ENCODE measurements at regions not wholly inside any gene's neighbourhood (a gene's known extent, or its start where the extent isn't known, plus 50 kb on each side); places are given as distances from the start of the nearest gene placed in this dataset.

DNA sequence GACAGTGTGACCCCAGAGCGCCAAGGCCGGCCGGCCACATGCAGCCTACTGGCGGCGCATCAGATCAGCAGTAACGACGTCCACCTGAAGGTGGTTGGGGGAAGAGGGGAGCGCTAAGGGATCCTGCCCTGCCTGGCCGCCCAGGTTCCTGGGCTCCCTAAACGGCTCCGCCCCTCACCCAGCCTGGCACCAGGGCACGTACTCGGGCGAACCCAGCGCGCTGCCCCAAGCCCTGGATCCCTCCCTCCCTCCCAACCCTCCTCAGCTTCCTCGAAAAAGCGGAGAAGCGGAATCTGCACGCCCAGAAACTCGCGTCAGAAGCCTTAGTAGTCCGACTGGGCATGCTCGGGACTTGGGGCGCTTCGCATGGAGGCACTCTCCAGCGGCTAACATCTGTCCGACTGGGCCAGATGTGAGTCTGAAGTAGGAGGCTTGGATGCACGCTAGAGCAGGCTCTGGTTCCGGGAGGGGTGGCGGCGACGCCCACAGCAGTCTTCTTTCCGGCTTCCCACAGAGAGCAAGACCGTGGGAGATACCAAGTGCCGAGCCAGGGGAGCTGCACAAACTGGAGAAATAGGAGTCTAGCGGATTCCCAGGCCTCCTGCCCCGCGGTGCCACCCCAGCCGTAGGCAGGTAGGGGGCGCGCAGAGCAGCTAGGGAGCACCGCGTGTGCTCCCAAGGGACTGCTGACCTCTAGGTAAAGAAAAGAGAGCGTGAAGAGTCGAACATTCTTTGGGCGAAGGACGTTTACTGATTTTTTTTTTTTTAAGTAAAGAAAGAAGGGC, 114.3 kb upstream of the TEX13C start:
- Histone ChIP-seq H3K27me3 (no peaks in the 10 kb centered on the region), H3K27ac (peak overlapping the region; percentile 10 to 35 (median 30)), H3K36me3 (no peaks in the 10 kb centered on the region), H3K4me1 (peaks cover 0 to 28% (median 8%) of the 10 kb centered on the region in 4 donors), H3K4me3 (peak overlapping the region; percentile 10 to 49 (median 32)), H3K9me3 (no peaks in the 10 kb centered on the region)
- ATAC-seq (ENCODE audit: low FRiP score in 2 of 2) (peak; percentile 51 to 88), DNase-seq (peak in 1 of 2 donors; percentile 66)
- TF ChIP-seq POLR2AphosphoS5 (IDR thresholded peaks at IDR 0.05), result no peak
- no peak for TF ChIP-seq POLR2A (IDR thresholded peaks at IDR 0.05)
- TF ChIP-seq, protein P1, sequence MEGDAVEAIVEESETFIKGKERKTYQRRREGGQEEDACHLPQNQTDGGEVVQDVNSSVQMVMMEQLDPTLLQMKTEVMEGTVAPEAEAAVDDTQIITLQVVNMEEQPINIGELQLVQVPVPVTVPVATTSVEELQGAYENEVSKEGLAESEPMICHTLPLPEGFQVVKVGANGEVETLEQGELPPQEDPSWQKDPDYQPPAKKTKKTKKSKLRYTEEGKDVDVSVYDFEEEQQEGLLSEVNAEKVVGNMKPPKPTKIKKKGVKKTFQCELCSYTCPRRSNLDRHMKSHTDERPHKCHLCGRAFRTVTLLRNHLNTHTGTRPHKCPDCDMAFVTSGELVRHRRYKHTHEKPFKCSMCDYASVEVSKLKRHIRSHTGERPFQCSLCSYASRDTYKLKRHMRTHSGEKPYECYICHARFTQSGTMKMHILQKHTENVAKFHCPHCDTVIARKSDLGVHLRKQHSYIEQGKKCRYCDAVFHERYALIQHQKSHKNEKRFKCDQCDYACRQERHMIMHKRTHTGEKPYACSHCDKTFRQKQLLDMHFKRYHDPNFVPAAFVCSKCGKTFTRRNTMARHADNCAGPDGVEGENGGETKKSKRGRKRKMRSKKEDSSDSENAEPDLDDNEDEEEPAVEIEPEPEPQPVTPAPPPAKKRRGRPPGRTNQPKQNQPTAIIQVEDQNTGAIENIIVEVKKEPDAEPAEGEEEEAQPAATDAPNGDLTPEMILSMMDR (IDR thresholded peaks at IDR 0.05), result peak in 2 of 6 experiments; percentile 7
- TF ChIP-seq EP300 (IDR thresholded peaks at IDR 0.05), result no peak
- WGBS, 2 donors, result 4 to 32% methylated on average over 15 to 48 of the region's 48 CpGs

DNA sequence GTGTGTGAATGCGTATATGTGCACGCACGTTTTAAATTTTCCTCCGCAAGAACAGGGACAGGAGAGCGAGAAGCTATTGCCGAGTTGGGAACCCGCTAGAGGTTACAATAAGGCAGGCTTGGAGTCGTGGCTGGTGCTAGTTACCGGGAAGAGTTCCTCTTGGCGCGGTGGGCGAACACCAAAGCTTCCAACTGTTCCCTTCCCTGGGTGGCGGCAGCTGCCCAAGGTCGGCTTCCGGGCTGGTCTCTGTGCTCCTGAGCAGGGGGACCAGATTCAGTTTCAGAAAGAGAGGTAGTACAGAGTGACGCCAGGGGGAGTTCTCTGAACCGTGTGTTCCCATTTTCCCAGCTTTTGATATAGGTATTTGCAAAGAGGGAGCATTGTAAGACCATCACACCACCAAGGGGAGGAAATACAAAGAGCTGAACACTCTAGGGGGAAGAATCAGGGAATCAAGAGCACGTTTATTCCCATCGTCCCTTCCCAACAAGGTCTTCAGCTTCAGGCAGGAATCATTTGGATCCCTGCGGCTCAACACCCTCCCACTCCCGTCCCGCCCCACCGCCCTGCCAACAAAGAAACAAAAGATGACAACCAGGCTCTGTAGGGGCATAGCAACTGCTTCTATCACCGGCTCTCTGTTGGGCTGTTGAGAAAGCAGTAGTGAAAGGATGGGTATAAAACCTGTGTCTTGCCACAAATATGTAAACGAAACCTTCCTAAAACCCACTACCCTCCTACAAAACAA, 113.6 kb upstream of the TEX13C start:
- Histone ChIP-seq H3K4me1 (peaks cover 0 to 28% (median 8%) of the 10 kb centered on the region in 4 donors), H3K27ac (peak overlapping the region in 2 of 4 donors; percentile 10 to 34), H3K27me3 (no peaks in the 10 kb centered on the region), H3K36me3 (no peaks in the 10 kb centered on the region), H3K4me3 (peak overlapping the region in 3 of 4 donors; percentile 22 to 49 (median 42)), H3K9me3 (no peaks in the 10 kb centered on the region)
- TF ChIP-seq EP300 (IDR thresholded peaks at IDR 0.05) (no peak), POLR2A (IDR thresholded peaks at IDR 0.05) (no peak), POLR2AphosphoS5 (IDR thresholded peaks at IDR 0.05) (no peak)
- TF ChIP-seq, protein P1 (IDR thresholded peaks at IDR 0.05), result no peak
- ATAC-seq (ENCODE audit: low FRiP score in 2 of 2) (peak in 1 of 2 donors; percentile 42), DNase-seq (peak in 1 of 2 donors; percentile 8)
- WGBS, 2 donors, result 18 to 30% methylated on average over 11 to 25 of the region's 25 CpGs

DNA sequence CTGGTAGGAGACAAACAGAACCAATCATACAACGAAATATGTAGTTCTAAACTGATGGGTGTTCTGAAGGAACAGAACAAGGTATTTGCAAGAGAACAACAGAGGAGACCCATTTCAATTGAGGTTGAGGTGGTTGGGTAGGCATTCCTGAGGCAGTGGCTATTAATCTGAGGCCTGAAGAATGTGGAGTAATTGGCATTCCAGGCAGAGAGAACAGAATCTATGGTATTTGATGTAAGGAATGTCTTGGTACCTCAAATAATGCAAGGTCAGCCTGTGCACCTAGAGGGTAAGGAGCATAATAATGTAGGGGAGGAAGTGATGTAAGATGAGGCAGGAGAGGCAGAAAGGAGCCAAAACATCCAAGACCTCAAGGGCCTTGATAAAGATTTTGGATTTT, 109.5 kb upstream of the TEX13C start:
- TF ChIP-seq POLR2A (IDR thresholded peaks at IDR 0.05), result no peak
- no peak for TF ChIP-seq POLR2AphosphoS5 (IDR thresholded peaks at IDR 0.05)
- TF ChIP-seq EP300 (IDR thresholded peaks at IDR 0.05), result no peak
- TF ChIP-seq, protein P1 (IDR thresholded peaks at IDR 0.05), result no peak
- no peak overlapping the region for H3K27ac ChIP-seq
- H3K9me3 ChIP-seq, result no peaks in the 10 kb centered on the region
- H3K4me3 ChIP-seq, result no peak overlapping the region
- DNase-seq, result no peak
- no peak for ATAC-seq (ENCODE audit: low FRiP score in 2 of 2)
- H3K4me1 ChIP-seq, result peaks cover 0 to 12% (median under 1%) of the 10 kb centered on the region in 4 donors
- H3K27me3 ChIP-seq, result no peaks in the 10 kb centered on the region
- 57 to 89% methylated on average over 1 of the region's 1 CpG for WGBS, 2 donors
- no peaks in the 10 kb centered on the region for H3K36me3 ChIP-seq

DNA sequence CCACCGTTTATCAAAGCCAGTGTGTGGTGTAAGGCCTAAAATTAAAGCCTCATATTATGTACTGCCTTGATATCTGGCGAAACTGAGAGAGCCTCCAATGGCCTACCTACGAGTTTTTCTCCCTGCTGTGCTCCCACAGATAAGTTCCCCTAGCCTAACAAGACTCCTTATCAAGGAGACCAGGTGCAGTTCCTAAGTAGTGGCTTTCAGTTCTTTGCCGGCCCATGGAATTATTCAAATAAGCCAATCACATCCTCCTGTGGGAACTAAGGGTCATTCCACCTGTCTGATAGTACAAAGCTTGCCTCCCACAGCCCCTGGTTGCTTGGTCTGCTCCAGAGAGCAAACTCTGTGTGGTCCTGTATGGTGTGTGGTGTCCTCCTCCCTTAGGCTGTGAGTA, 99.8 kb upstream of the TEX13C start:
- Histone ChIP-seq H3K36me3 (no peaks in the 10 kb centered on the region), H3K4me3 (no peak overlapping the region), H3K9me3 (no peaks in the 10 kb centered on the region), H3K27me3 (no peaks in the 10 kb centered on the region), H3K4me1 (no peaks in the 10 kb centered on the region), H3K27ac (no peak overlapping the region)
- 64 to 79% methylated on average over 3 to 4 of the region's 4 CpGs for WGBS, 2 donors
- no peak for ATAC-seq (ENCODE audit: low FRiP score in 2 of 2)
- no peak for DNase-seq
- TF ChIP-seq POLR2AphosphoS5 (IDR thresholded peaks at IDR 0.05), result no peak
- TF ChIP-seq, protein P1 (IDR thresholded peaks at IDR 0.05), result no peak
- no peak for TF ChIP-seq EP300 (IDR thresholded peaks at IDR 0.05)
- no peak for TF ChIP-seq POLR2A (IDR thresholded peaks at IDR 0.05)

Data from upper lobe of left lung (tissue), 6 donors.